ENCODE measurements at regions not wholly inside any gene's neighbourhood (a gene's known extent, or its start where the extent isn't known, plus 50 kb on each side); places are given as distances from the start of the nearest gene placed in this dataset.

DNA sequence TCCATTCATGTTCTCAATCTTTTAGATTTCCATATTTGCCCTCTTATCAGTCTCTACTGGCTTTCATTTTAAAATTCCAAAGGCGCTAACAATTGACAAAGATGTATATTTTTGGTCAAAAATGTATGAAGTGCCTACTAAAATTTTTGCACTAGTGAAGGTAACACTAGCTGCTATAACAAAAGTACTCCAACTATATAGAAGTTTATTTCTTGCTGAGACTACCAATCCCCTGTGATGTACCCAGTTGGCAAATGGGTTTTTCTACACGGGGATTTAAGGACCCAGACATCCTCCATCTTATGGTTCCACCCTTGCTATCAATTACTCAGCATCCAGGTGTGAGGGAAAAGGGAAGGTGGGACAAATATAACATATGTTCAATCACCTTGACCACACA is 75.3 kb upstream of the TSPAN8 start:
- DNase-seq: no peak

DNA sequence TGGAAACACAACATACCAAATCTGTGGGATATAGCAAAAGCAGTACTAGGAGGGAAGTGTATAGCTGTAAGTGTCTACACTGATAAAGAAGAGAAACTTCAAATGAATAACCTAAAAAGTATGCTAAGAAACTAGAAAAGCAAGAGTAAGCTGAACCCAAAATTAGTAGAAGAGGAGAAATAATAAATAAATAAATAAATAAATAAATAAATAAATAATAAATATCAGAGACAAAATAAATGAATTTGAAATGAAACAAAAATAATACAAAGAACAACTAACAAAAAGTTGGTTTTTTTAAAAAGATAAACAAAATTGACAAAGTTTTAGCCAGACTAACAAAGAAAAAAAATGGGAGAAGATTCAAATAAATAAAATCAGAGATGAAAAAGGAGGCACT is 72.7 kb upstream of the TSPAN8 start:
- DNase-seq: no peak

DNA sequence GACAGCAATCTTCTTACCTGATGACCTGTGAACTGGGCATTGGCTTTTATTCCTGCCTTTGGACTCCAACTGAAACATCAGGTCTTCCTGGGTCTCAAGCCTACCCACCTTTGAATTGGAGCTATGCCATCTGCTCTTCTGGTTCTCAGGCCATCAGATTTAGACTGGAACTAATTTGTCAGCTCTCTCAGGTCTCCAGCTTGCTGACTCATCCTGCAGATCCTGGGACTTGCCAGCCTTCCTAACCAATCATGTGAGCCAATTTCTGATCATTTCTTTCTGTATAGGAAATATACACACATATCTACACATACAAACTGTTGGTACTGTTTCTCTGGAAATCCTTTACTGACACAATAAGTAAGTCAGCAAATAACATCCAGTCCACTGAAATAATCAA is 65.3 kb upstream of the TSPAN8 start:
- DNase-seq: no peak

DNA sequence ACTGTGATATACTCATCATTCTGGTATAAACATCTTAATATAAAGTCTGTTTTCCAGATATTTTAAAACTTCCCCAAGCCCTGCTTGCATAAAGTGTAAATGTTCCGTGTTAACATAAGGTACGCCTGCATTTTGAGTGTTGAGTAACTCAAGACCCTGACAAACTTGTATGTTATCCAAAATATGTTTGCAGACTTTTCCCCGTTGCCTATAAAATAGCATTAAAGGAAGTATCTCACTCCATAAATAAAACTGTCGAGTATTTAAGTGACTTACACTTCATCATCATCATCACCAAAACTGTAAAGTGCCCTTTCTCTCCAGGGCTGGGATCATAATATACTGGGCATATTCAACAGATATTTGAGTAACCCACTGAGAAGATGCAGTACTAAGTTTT is 64.6 kb upstream of the TSPAN8 start:
- no peak for DNase-seq

DNA sequence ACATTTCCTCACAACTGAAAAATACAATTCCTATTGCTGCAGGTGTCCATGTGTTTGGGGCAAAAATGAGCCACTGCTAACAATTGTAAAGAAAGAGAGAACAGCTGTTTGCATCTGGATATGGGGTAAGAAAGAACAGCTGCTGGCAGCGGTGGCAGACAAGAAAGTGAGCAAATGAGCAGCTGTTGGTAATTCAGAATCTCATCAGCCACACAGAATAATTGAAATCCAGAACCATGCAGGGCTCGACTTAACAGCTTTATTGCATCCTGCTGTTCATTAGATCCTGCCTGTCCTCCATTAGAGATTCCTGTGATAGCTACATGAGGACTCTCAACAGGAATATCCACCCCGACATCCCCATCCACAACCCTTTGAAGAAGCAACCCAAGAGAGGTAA is 62.5 kb upstream of the TSPAN8 start:
- DNase-seq: no peak

DNA sequence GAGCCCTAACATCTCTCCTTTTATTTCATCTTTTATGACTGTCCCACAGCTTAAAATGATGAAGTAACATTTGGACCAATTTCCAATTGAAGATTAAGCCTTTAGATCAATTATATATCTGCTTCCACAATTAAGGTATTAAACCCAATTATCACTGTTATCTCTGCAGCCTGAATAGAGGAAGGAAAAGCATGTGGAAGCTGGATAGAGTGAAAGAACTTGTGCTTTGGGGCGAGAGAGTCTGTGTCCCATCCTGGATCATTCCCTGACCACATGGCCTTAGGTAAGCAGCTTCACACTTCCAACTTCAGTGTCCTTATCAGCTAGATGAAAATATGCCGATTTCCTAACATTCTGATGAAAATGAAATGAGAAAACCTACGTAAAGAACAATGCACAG is 61.4 kb upstream of the TSPAN8 start:
- DNase-seq: no peak

DNA sequence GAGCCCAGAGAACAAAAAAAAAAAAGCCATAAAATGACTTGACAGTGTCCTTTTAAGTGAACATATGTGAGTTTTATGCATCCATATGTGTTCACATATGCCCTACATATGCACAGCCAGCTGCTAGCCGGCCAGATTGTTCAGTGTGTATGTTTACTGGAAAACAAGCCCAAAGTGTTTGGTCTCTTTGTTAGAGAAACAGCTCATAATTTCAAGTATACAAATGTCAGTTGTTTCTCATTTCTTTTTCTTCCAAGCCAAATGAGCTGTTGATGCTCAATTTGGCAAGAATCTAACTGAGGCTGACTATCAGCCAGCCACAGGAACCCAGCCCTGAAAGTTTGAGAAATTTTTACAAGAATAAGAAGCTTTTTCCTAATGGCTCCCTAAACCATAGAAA is 60.8 kb upstream of the TSPAN8 start:
- DNase-seq: no peak

DNA sequence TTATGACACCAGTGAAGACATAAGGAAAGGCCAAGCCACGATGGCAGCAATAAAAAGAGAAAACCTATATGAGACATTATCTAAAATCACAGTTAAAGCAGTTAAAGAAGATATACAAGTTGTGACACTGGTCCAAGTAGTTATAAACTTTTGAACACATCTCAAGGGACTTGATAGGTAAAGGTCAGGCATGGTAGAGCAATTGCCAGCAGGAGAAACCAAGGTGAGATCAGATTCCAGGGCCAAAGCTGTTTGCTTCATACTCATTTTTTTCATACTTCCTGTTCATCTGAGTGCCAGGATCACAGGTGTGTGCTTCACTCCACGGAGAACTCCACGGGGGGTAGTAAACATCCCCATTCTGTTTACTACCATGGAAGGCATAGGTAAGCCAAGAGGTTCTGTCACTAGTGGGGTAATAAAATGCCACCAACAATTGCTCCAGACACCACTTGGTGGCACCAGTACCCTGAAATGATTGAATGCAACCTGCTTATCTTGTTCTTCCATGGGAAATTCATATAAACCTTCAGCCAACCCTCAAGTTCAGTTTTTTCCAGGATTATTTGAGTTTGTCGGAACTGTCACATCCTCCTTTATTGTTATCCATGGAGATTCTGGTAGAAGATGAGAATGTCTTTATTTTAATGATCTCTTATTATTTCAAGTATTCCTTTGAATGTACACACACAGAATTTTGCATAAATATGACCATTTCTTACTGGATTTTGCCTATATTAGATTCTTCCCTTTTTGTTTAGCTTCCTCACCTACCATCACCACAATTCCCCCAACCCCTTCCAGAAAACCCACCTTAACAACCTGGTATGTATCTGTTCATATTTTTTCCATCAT is 59.2 kb upstream of the TSPAN8 start:
- peak; percentile 20 for DNase-seq

DNA sequence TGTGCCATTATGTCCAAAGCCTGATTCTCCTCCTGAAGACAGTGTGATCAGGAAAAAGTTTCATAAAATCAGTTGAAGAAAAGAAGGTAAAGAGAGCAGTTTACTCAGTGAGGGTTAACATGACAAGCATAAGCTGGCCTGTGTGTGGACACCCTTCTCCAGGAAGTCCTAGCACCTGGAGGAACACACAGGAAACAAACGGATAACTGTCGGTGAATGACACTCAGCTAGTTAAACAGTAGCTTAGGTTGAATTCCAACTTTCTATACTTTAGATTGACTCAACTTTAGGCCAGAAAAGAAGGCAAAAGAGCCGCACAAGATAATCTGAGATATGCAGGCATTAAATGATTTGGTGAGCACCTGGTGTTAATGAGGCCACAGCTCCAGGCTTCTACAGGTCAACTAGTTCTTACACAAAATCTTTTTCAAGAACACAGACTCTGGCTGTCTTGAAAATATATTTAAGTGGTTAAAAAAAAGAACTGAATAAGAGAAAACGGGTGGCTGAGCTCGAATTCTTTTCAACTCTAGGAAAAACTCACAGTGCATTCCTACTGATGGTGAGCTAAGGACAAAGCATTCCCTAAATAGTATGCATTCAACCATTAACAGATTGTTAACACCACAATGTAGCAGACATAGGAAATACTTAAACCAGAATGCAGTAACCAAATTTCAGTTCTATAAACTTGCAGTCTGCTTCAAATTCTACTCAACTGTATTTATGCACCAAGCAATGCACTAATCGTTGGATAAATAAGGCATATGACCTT is 56.9 kb upstream of the TSPAN8 start:
- no peak for DNase-seq

DNA sequence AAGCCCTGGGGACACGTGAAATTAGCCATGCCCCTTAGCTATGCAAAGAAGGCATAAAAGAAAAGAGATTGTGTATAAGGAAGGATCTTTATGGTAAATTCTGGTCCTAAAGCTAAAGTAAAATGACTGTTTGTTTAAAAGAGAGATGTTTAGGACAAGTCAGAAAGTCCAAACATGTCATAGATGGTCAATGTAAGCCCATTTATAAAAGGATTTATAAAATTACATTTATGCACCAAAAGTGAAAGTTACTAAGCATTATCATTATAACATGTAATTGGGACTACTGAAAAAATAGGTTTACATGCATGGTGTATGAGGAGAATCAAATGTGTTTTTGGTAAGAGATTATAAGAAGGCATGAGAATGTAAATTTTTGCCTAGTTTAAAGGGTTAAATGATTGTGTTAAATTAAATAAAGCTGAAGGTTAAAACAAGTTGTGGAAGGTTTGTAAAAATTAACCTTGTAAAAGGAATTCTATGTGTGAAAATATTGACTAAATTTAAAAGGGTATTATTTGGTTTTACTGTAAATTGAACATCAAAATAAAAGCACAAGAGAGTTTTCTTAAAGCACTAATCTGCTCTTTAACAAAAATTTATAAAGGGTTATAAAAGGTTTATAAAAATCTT is 50.4 kb upstream of the TSPAN8 start:
- DNase-seq: no peak
